HUES64 (cell line): ENCODE measurements at regions not wholly inside any gene's neighbourhood (a gene's known extent, or its start where the extent isn't known, plus 50 kb on each side); places are given as distances from the start of the nearest gene placed in this dataset.

ENCODE experiments used
- H3K27ac ChIP-seq: 2 replicates; pipeline ENCODE4 v1.7.0; 2013; ENCODE audit warnings: low read depth, low read length, inconsistent platforms
- H3K27me3 ChIP-seq: 2 replicates; pipeline ENCODE4 v1.6.1; 2013; ENCODE audit warnings: mild to moderate bottlenecking, low read length; ENCODE audit not compliant: insufficient read depth
- H3K36me3 ChIP-seq: 2 replicates; pipeline ENCODE4 v1.6.1; 2013; ENCODE audit warnings: mild to moderate bottlenecking, low read length; ENCODE audit not compliant: insufficient read depth
- H3K4me1 ChIP-seq: 2 replicates; pipeline ENCODE4 v1.6.1; 2013; ENCODE audit warnings: mild to moderate bottlenecking, low read length, moderate library complexity; ENCODE audit not compliant: insufficient read depth
- H3K4me3 ChIP-seq: 2 replicates; pipeline ENCODE4 v1.5.1; 2013; ENCODE audit warnings: mild to moderate bottlenecking, low read length, moderate library complexity
- H3K9ac ChIP-seq: 2 replicates; pipeline ENCODE4 v1.6.1; 2013; ENCODE audit warnings: mild to moderate bottlenecking, low read depth, low read length
- H3K9me3 ChIP-seq: 2 replicates; pipeline ENCODE4 v1.6.1; 2013; ENCODE audit warnings: low read depth, low read length; ENCODE audit not compliant: insufficient read depth
- WGBS: fragments of 150-250, 120-280 bp; methylation state at CpG from one replicate; pipeline ENCODE4 v1.1.7; 2013; ENCODE audit warnings: missing lambda C conversion rate; 5-methylcytosine and 5-hydroxymethylcytosine counted together

GRCh38 chr2:5988120-5988519 is 295.9 kb downstream of the SOX11 start:
- Histone ChIP-seq H3K9me3 (no peaks in the 10 kb centered on the region), H3K27me3 (no peaks in the 10 kb centered on the region)
- 96% methylated on average over 2 of the region's 3 CpGs for WGBS

GRCh38 chr2:5990086-5990485 is 297.9 kb downstream of the SOX11 start:
- Histone ChIP-seq H3K4me3 (no peak overlapping the region), H3K27ac (no peak overlapping the region), H3K36me3 (no peaks in the 10 kb centered on the region), H3K9me3 (no peaks in the 10 kb centered on the region), H3K9ac (no peak overlapping the region), H3K4me1 (peaks cover 12% of the 10 kb centered on the region; the same call in 1 of the 2 replicates), H3K27me3 (no peaks in the 10 kb centered on the region)
- 92% methylated on average over 5 of the region's 5 CpGs for WGBS

More at GRCh38 chr2:5988120-5988519, 295.9 kb downstream of the SOX11 start:
- H3K4me3 ChIP-seq = no peak overlapping the region
- no peak overlapping the region for H3K9ac ChIP-seq
- no peak overlapping the region for H3K27ac ChIP-seq
- H3K4me1 ChIP-seq = peaks cover 14% of the 10 kb centered on the region; the same call in 1 of the 2 replicates
- no peaks in the 10 kb centered on the region for H3K36me3 ChIP-seq

DNA sequence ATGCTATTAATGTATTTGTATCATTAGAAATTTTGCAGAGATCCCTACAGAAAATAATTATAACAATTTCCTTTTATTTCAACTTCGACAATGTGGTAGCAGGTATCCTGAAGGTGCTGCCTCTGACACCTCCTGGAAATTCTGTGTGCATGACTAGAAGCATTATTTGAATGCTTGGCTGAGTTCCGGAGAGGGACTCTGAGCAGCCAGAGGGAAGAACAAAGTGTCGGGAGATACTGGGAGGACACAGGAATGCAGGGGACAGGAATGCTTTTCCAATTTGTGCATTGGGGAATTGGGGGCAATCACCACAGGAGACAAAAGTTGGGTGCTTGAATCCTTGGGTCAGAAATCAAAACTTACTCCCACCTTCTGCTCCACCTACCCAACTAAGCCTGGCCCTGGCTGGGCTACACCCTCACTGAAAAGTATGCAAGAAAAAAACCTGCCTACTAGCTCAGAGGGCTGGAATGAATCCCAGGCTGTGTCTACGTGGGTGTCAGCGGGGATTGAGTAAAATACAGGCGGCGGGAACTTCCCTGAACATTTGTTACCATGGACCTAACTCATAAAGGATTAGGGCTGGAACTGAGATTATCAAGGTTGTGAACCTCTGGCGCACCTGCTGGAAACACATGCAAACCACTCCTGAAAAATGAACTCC is 299.3 kb downstream of the SOX11 start:
- no peak overlapping the region for H3K27ac ChIP-seq
- no peak overlapping the region for H3K4me3 ChIP-seq
- 75% methylated on average over 8 of the region's 8 CpGs for WGBS
- no peaks in the 10 kb centered on the region for H3K9me3 ChIP-seq
- peaks cover 8% of the 10 kb centered on the region; the same call in 1 of the 2 replicates for H3K4me1 ChIP-seq
- H3K9ac ChIP-seq = no peak overlapping the region
- H3K27me3 ChIP-seq = no peaks in the 10 kb centered on the region
- no peaks in the 10 kb centered on the region for H3K36me3 ChIP-seq

GRCh38 chr2:5995832-5996231 is 303.6 kb downstream of the SOX11 start:
- Histone ChIP-seq H3K9me3 (no peaks in the 10 kb centered on the region), H3K27ac (no peak overlapping the region), H3K27me3 (no peaks in the 10 kb centered on the region), H3K4me1 (peaks cover 12% of the 10 kb centered on the region; the same call in 1 of the 2 replicates), H3K36me3 (no peaks in the 10 kb centered on the region), H3K4me3 (no peak overlapping the region), H3K9ac (no peak overlapping the region)
- WGBS = 92% methylated on average over 1 of the region's 1 CpG

DNA sequence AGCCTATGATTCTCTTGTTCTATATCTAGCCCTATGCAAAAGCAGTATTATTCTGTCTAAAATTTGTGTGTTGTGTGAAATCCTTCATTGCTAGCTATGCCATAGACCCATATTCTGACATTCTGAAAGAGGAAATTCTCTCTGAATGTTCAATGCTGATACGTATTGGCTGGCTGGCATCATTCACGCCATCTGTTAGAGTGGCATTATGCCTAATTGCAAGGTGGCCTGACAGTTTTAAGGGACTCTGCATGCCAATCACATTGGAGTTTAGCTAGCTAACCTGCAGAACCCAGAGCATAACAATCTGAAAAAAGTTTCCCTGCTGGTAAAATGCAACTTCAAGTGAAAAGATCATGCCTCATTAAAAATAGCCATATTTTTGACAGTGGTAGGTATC is 316.0 kb downstream of the SOX11 start:
- peaks cover 13% of the 10 kb centered on the region; the same call in 1 of the 2 replicates for H3K4me1 ChIP-seq
- no peaks in the 10 kb centered on the region for H3K27me3 ChIP-seq
- no peaks in the 10 kb centered on the region for H3K36me3 ChIP-seq
- H3K27ac ChIP-seq = no peak overlapping the region
- H3K9ac ChIP-seq = no peak overlapping the region
- WGBS = 91% methylated on average over 2 of the region's 2 CpGs
- no peak overlapping the region for H3K4me3 ChIP-seq
- no peaks in the 10 kb centered on the region for H3K9me3 ChIP-seq

- Histone ChIP-seq H3K9me3 (no peaks in the 10 kb centered on the region), H3K4me3 (no peak overlapping the region)
These were observed 316.5 kb downstream of the SOX11 start for GRCh38 chr2:6008726-6009125.

DNA sequence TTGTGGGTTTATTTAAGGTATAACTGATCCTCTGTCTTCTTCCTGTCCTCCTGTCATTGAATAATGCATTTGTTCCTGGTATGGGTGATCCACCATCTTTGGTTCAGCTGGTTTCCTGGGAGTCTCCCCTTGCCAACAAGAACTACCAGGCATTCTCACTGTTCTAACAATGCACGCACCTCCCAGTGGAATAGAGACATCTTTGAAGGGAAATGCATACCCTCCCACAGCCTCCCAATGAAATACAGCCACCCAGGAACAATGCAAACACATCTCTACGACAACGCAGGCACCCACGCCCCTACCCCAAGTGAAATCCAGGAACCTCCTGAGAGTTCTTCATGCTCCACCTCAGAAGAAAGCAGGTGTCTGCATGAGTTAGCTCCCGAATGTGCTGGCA is 318.0 kb downstream of the SOX11 start:
- WGBS = 95% methylated on average over 5 of the region's 5 CpGs

More at GRCh38 chr2:6008726-6009125, 316.5 kb downstream of the SOX11 start:
- H3K27me3 ChIP-seq = no peaks in the 10 kb centered on the region
- H3K4me1 ChIP-seq = peaks cover 13% of the 10 kb centered on the region; the same call in 1 of the 2 replicates
- H3K9ac ChIP-seq = no peak overlapping the region
- no CpG with 5 or more reads among the region's 1 CpG for WGBS
- H3K27ac ChIP-seq = no peak overlapping the region
- H3K36me3 ChIP-seq = no peaks in the 10 kb centered on the region

DNA sequence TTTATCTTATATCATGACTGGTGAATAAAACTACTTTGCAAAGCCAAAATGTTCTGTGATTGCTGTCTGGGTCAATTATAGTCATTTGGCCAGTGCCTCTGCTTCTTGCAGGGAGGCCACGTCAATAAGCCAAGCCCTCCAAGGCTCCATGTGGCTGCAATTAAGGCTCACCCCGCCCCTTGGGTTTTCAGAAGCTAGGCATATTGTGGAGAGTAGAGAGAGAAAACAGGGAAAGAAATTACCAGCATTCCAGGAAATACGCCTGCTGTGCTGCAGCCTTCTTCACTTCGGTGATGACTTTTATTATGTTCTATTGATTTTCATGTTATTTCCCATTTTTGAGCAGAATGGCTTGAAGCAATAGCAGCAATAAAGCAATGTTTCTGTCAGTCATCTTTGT is 319.7 kb downstream of the SOX11 start:
- 47% methylated on average over 4 of the region's 4 CpGs for WGBS

More for the DNA sequence above, 318.0 kb downstream of the SOX11 start:
- Histone ChIP-seq H3K4me3 (no peak overlapping the region), H3K27ac (no peak overlapping the region), H3K9ac (no peak overlapping the region), H3K36me3 (no peaks in the 10 kb centered on the region), H3K4me1 (peaks cover 13% of the 10 kb centered on the region; the same call in 1 of the 2 replicates), H3K27me3 (no peaks in the 10 kb centered on the region), H3K9me3 (no peaks in the 10 kb centered on the region)

GRCh38 chr2:6017736-6018286 is 325.6 kb downstream of the SOX11 start:
- no peak overlapping the region for H3K27ac ChIP-seq
- H3K36me3 ChIP-seq = no peaks in the 10 kb centered on the region
- no peak overlapping the region for H3K4me3 ChIP-seq
- H3K9me3 ChIP-seq = no peaks in the 10 kb centered on the region
- no peaks in the 10 kb centered on the region for H3K27me3 ChIP-seq
- H3K4me1 ChIP-seq = no peaks in the 10 kb centered on the region
- WGBS = 83% methylated on average over 8 of the region's 8 CpGs
- no peak overlapping the region for H3K9ac ChIP-seq

More for the DNA sequence above, 319.7 kb downstream of the SOX11 start:
- Histone ChIP-seq H3K4me3 (no peak overlapping the region), H3K9me3 (no peaks in the 10 kb centered on the region), H3K27ac (no peak overlapping the region), H3K9ac (no peak overlapping the region), H3K27me3 (no peaks in the 10 kb centered on the region), H3K4me1 (peaks cover 13% of the 10 kb centered on the region; the same call in 1 of the 2 replicates), H3K36me3 (no peaks in the 10 kb centered on the region)

DNA sequence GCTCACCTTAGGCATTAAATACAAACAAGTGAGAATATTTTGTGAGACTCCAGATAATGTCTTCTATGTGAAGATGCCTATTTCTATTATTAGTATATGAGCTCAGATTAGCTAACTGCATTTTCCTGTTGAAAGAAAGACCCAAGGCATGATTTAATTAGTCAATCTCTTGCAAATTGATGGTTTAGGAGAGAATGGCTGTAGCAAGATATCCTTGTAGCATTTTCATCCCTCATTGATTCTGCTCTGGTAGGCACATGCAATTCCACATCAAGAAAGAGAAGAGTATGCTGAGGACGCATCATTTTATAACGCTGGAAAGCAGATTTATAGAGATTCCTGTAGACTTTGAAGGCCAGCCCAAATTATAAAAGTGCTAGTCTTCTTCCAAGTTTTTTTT is 332.0 kb downstream of the SOX11 start:
- H3K9ac ChIP-seq = no peak overlapping the region
- 92% methylated on average over 2 of the region's 2 CpGs for WGBS
- H3K27ac ChIP-seq = no peak overlapping the region
- H3K4me3 ChIP-seq = no peak overlapping the region
- H3K9me3 ChIP-seq = no peaks in the 10 kb centered on the region
- H3K27me3 ChIP-seq = no peaks in the 10 kb centered on the region
- H3K36me3 ChIP-seq = no peaks in the 10 kb centered on the region
- no peaks in the 10 kb centered on the region for H3K4me1 ChIP-seq

DNA sequence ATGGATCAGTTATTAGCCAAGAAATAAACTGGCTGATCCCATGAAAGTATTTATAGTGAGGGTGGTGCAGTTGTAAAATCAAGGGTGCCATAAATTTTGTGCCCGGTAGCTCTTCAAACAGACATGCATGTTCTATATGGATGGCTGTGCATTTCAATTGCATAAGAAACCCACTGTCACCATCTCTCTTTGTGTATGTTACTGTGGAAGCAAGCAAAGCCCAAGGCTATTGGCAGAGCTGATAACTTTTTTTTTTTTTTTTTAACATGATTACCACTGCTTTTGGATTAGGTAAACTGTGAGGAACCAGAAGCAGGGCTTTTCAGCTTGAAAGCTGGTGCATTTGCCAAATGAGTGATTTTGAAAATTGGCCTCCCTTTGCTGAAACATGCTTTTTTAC is 332.6 kb downstream of the SOX11 start:
- Histone ChIP-seq H3K9ac (no peak overlapping the region), H3K27me3 (no peaks in the 10 kb centered on the region), H3K4me1 (no peaks in the 10 kb centered on the region), H3K4me3 (no peak overlapping the region), H3K27ac (no peak overlapping the region), H3K9me3 (no peaks in the 10 kb centered on the region), H3K36me3 (no peaks in the 10 kb centered on the region)
- 94% methylated on average over 1 of the region's 1 CpG for WGBS
